ENCODE measurements at regions not wholly inside any gene's neighbourhood (a gene's known extent, or its start where the extent isn't known, plus 50 kb on each side); places are given as distances from the start of the nearest gene placed in this dataset.

GRCh38 chr20:8935878-8936277 is 133.0 kb upstream of the PLCB4 start:
- no peak for DNase-seq (ENCODE audit: low read depth, low spot score)

GRCh38 chr20:8938532-8938931 is 130.4 kb upstream of the PLCB4 start:
- no peak for DNase-seq (ENCODE audit: low read depth, low spot score)

- no peak for DNase-seq (ENCODE audit: low read depth, low spot score)
These were observed 128.6 kb upstream of the PLCB4 start for GRCh38 chr20:8940326-8940725.

GRCh38 chr20:8943631-8944030 is 125.3 kb upstream of the PLCB4 start:
- DNase-seq (ENCODE audit: low read depth, low spot score) = no peak

GRCh38 chr20:8946036-8946940 is 122.6 kb upstream of the PLCB4 start:
- DNase-seq (ENCODE audit: low read depth, low spot score) = no peak

- no peak for DNase-seq (ENCODE audit: low read depth, low spot score)
These were observed 120.4 kb upstream of the PLCB4 start for GRCh38 chr20:8948442-8949020.

GRCh38 chr20:8951164-8951563 is 117.7 kb upstream of the PLCB4 start:
- no peak for DNase-seq (ENCODE audit: low read depth, low spot score)

- DNase-seq (ENCODE audit: low read depth, low spot score) = no peak
These were observed 116.2 kb upstream of the PLCB4 start for GRCh38 chr20:8952721-8953120.

- DNase-seq (ENCODE audit: low read depth, low spot score) = no peak
These were observed 115.6 kb upstream of the PLCB4 start for GRCh38 chr20:8953300-8953699.

- no peak for DNase-seq (ENCODE audit: low read depth, low spot score)
These were observed 108.6 kb upstream of the PLCB4 start for GRCh38 chr20:8960241-8960640.

GRCh38 chr20:8963330-8963729 is 105.6 kb upstream of the PLCB4 start:
- DNase-seq (ENCODE audit: low read depth, low spot score) = no peak

- DNase-seq (ENCODE audit: low read depth, low spot score) = no peak
These were observed 103.8 kb upstream of the PLCB4 start for GRCh38 chr20:8964959-8965562.

- no peak for DNase-seq (ENCODE audit: low read depth, low spot score)
These were observed 101.1 kb upstream of the PLCB4 start for GRCh38 chr20:8967641-8968245.

GRCh38 chr20:8969146-8969583 is 99.7 kb upstream of the PLCB4 start:
- no peak for DNase-seq (ENCODE audit: low read depth, low spot score)

- DNase-seq (ENCODE audit: low read depth, low spot score) = no peak
These were observed 97.1 kb upstream of the PLCB4 start for GRCh38 chr20:8971669-8972316.

- DNase-seq (ENCODE audit: low read depth, low spot score) = no peak
These were observed 95.8 kb upstream of the PLCB4 start for GRCh38 chr20:8972963-8973705.

- DNase-seq (ENCODE audit: low read depth, low spot score) = no peak
These were observed 94.7 kb upstream of the PLCB4 start for GRCh38 chr20:8974009-8974708.

- DNase-seq (ENCODE audit: low read depth, low spot score) = no peak
These were observed 87.4 kb upstream of the PLCB4 start for GRCh38 chr20:8981482-8981881.

GRCh38 chr20:8983478-8984345 is 85.2 kb upstream of the PLCB4 start:
- DNase-seq (ENCODE audit: low read depth, low spot score) = no peak

Measured in iPS DF 19.7 (cell line).